Parathyroid adenoma (tissue), 2 donors: ENCODE measurements at regions not wholly inside any gene's neighbourhood (a gene's known extent, or its start where the extent isn't known, plus 50 kb on each side); places are given as distances from the start of the nearest gene placed in this dataset.

Experiments
- H2AFZ ChIP-seq: fragments of 300-600 bp; sonication (generic); one replicate; pipeline ENCODE4 v1.7.0; 2017; ENCODE audit warnings: antibody characterized with exemption, mild to moderate bottlenecking
- H3K27ac ChIP-seq: fragments of 300-600 bp; sonication (generic); one replicate; pipeline ENCODE4 v1.7.0; 2017
- H3K27me3 ChIP-seq: fragments of 300-600 bp; sonication (generic); one replicate; pipeline ENCODE4 v1.7.0; 2017; ENCODE audit warnings: low read length; ENCODE audit not compliant: control insufficient read depth, insufficient read depth
- H3K36me3 ChIP-seq: fragments of 300-600 bp; sonication (generic); one replicate; pipeline ENCODE4 v1.7.0; 2017; ENCODE audit warnings: low read length; ENCODE audit not compliant: control insufficient read depth, insufficient read depth
- H3K4me1 ChIP-seq: fragments of 300-600 bp; sonication (generic); one replicate; pipeline ENCODE4 v1.7.0; 2017; ENCODE audit warnings: control low read depth
- H3K4me2 ChIP-seq: fragments of 300-600 bp; sonication (generic); one replicate; pipeline ENCODE4 v1.7.0; 2017; ENCODE audit warnings: low read length
- H3K4me3 ChIP-seq: fragments of 300-600 bp; sonication (generic); one replicate; pipeline ENCODE4 v1.7.0; 2017; ENCODE audit warnings: low read depth, low read length
- H3K79me2 ChIP-seq: fragments of 300-600 bp; sonication (generic); one replicate; pipeline ENCODE4 v1.7.0; 2017; ENCODE audit warnings: control low read depth
- H3K9ac ChIP-seq: fragments of 300-600 bp; sonication (generic); one replicate; pipeline ENCODE4 v1.7.0; 2017; ENCODE audit warnings: mild to moderate bottlenecking
- H3K9me3 ChIP-seq: fragments of 300-600 bp; sonication (generic); one replicate; pipeline ENCODE4 v1.7.0; 2017; ENCODE audit warnings: low read length; ENCODE audit not compliant: control insufficient read depth
- TF ChIP-seq, protein P1 (sequence below): fragments of 300-600 bp; sonication (generic); IDR thresholded peaks from one replicate; pipeline ENCODE4 v1.7.0; 2017; ENCODE audit warnings: antibody characterized with exemption, mild to moderate bottlenecking
- donor health status: primary hyperparathyroidism.

DNA sequence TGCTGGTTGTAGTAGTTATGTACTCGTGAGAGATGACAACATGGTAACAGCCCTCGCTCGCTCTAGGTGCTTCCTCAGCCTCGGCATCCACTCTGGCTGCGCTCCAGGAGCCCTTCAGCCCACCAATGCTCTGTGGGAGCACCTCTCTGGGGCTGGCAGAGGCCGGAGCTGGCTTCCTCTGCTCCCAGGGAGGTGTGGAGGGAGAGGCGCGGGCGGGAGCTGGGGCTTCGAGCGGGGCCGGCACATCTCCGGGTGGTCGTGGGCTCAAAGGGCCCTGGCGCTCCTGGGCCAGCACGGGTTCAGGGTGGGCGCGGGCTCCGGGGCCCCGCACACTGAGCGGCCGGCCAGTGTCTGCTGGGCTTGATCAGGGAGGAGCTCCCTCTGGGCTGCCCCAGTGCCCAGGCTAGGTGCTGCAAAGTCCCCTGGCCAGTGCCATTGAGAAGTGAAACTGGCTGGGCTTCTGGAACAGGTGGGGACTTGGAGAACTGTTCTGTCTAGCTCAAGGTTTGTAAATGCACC is 1012.1 kb downstream of the CNTNAP5 start:
- Histone ChIP-seq H3K27ac (no peak overlapping the region), H2AFZ (no peak overlapping the region), H3K4me2 (no peak overlapping the region), H3K9ac (no peak overlapping the region), H3K36me3 (no peaks in the 10 kb centered on the region), H3K79me2 (no peaks in the 10 kb centered on the region), H3K9me3 (no peaks in the 10 kb centered on the region), H3K4me1 (no peaks in the 10 kb centered on the region), H3K4me3 (no peak overlapping the region), H3K27me3 (no peaks in the 10 kb centered on the region)
- TF ChIP-seq, protein P1, sequence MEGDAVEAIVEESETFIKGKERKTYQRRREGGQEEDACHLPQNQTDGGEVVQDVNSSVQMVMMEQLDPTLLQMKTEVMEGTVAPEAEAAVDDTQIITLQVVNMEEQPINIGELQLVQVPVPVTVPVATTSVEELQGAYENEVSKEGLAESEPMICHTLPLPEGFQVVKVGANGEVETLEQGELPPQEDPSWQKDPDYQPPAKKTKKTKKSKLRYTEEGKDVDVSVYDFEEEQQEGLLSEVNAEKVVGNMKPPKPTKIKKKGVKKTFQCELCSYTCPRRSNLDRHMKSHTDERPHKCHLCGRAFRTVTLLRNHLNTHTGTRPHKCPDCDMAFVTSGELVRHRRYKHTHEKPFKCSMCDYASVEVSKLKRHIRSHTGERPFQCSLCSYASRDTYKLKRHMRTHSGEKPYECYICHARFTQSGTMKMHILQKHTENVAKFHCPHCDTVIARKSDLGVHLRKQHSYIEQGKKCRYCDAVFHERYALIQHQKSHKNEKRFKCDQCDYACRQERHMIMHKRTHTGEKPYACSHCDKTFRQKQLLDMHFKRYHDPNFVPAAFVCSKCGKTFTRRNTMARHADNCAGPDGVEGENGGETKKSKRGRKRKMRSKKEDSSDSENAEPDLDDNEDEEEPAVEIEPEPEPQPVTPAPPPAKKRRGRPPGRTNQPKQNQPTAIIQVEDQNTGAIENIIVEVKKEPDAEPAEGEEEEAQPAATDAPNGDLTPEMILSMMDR, result no peak

- Histone ChIP-seq H3K4me2 (no peak overlapping the region), H3K4me3 (no peak overlapping the region), H3K36me3 (no peaks in the 10 kb centered on the region), H3K79me2 (no peaks in the 10 kb centered on the region), H3K9ac (no peak overlapping the region), H3K27me3 (no peaks in the 10 kb centered on the region), H3K9me3 (no peaks in the 10 kb centered on the region), H3K4me1 (no peaks in the 10 kb centered on the region), H2AFZ (no peak overlapping the region), H3K27ac (no peak overlapping the region)
- TF ChIP-seq, protein P1, result no peak
Measured at GRCh38 chr2:125041846-125042245, 1016.8 kb downstream of the CNTNAP5 start.

DNA sequence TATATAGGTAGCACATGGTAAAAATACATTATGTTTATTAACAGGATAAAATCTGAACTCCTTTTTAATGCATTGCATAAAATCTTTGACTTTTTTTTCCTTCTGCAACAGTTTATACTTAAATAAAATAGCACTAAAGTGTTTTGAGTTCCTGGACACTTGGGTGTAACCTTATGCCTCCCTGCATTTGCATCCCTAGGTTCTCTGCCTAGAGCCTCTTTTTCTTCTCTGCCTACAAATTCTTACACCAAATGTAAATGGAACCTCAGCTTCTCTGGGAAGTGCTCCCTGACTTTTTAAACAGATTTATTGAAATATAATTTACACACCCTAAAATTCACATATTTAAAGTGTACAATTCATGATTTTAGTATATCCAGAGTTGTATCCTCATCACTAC is 1017.6 kb downstream of the CNTNAP5 start:
- Histone ChIP-seq H3K4me2 (no peak overlapping the region), H3K9me3 (no peaks in the 10 kb centered on the region), H3K27ac (no peak overlapping the region), H3K9ac (no peak overlapping the region), H3K36me3 (no peaks in the 10 kb centered on the region), H3K27me3 (no peaks in the 10 kb centered on the region), H3K4me1 (no peaks in the 10 kb centered on the region), H2AFZ (no peak overlapping the region), H3K79me2 (no peaks in the 10 kb centered on the region), H3K4me3 (no peak overlapping the region)
- TF ChIP-seq, protein P1, result no peak

DNA sequence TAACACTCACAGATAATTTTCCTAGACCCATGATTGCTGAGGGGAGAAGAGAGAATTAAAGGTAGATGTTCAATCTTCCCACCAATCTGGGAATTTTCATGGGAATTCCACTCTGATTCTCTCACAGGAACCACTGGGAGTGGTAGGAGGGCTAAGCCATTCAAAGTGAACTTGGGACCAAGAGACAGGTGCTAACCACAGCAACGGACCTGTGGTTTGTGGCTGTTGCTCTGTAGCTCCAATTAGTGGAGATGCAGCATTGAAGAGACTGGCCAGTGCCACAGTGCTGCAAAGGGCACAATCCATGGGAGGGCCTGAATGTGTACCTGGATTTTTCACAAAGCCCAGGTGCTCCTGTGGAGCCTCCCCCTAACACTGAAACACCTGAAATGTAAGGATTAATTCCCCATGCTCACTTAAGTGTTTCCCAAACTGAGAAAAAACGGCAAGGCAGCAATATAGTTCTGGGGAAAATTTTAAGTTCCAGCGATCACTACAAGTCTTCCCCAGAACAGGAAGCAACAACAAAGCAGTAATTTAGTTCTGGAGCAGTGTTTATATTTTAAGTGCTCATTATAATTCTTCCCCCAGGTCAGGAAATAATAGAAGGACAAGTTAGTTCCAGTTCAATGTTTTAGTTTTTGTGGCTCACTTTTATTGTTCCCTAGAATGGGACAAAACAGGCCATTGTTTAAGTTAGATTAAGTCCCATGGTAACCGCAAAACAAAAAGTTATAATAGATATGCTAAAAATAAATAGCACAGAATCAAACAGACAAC is 1045.8 kb downstream of the CNTNAP5 start:
- Histone ChIP-seq H3K9me3 (no peaks in the 10 kb centered on the region), H3K4me1 (no peaks in the 10 kb centered on the region), H3K4me3 (no peak overlapping the region), H3K4me2 (no peak overlapping the region), H3K9ac (no peak overlapping the region), H3K79me2 (no peaks in the 10 kb centered on the region), H2AFZ (no peak overlapping the region), H3K36me3 (no peaks in the 10 kb centered on the region), H3K27me3 (no peaks in the 10 kb centered on the region), H3K27ac (no peak overlapping the region)
- TF ChIP-seq, protein P1, result no peak

- H3K4me1 ChIP-seq, result no peaks in the 10 kb centered on the region
- no peaks in the 10 kb centered on the region for H3K9me3 ChIP-seq
- H3K9ac ChIP-seq, result no peak overlapping the region
- H3K36me3 ChIP-seq, result no peaks in the 10 kb centered on the region
- H3K27ac ChIP-seq, result no peak overlapping the region
- no peaks in the 10 kb centered on the region for H3K27me3 ChIP-seq
- no peak overlapping the region for H2AFZ ChIP-seq
- TF ChIP-seq, protein P1, result no peak
- H3K4me3 ChIP-seq, result no peak overlapping the region
- H3K4me2 ChIP-seq, result no peak overlapping the region
- H3K79me2 ChIP-seq, result no peaks in the 10 kb centered on the region
Measured at GRCh38 chr2:125073440-125073839, 1048.4 kb downstream of the CNTNAP5 start.
